RWPE1 (cell line): ENCODE measurements at regions not wholly inside any gene's neighbourhood (a gene's known extent, or its start where the extent isn't known, plus 50 kb on each side); places are given as distances from the start of the nearest gene placed in this dataset.

Experiments
- CTCF ChIA-PET: fragments of 350-600 bp; sonication (Branson Sonifier 250); formaldehyde crosslinking; extraction: SDS; loops from one replicate; lab custom pipeline; 2021; lab: Yijun Ruan, JAX
- POLR2A ChIA-PET: fragments of 400-600 bp; formaldehyde crosslinking; extraction: SDS; loops from one replicate; lab custom pipeline; 2020; ENCODE audit warnings: antibody characterized with exemption; ENCODE audit not compliant: low non-redundant PET; lab: Yijun Ruan, JAX
- DNase-seq: peaks from one replicate; pipeline ENCODE4 v3.0.0; 2012; ENCODE audit warnings: low spot score
- H3K27ac ChIP-seq: fragments of 450-650 bp; 2 replicates; pipeline ENCODE4 v1.5.1; 2017
- CTCF ChIP-seq: fragments of 450-650 bp; conservative IDR thresholded peaks from 2 replicates; pipeline ENCODE4 v1.5.1; 2017; ENCODE audit warnings: low read depth, mild to moderate bottlenecking

- ChIA-PET CTCF (interaction anchor here (1.0 kb wide), 1 partner anchor 61 kb away, joined by 7 read pairs; no protein-coding TSS in a partner anchor), POLR2A (no interaction called here)
- no peak for TF ChIP-seq CTCF
- no peak for DNase-seq
- no peak overlapping the region for H3K27ac ChIP-seq
Observed at GRCh38 chr20:17870086-17870740, 98.4 kb downstream of the SNX5 start.

- no peak for TF ChIP-seq CTCF
- no peak for DNase-seq
- no peak overlapping the region for H3K27ac ChIP-seq
- POLR2A ChIA-PET: no interaction called here
- CTCF ChIA-PET: interaction anchor here (1.0 kb wide), 1 partner anchor 60 kb away, joined by 7 read pairs; no protein-coding TSS in a partner anchor
Observed at GRCh38 chr20:17869295-17869994, 99.1 kb downstream of the SNX5 start.

GRCh38 chr20:17868700-17869231 lies 99.8 kb downstream of the SNX5 start:
- DNase-seq: no peak
- POLR2A ChIA-PET: no interaction called here
- H3K27ac ChIP-seq: no peak overlapping the region
- no peak for TF ChIP-seq CTCF
- CTCF ChIA-PET: no interaction called here

- ChIA-PET POLR2A (no interaction called here), CTCF (no interaction called here)
- no peak for TF ChIP-seq CTCF
Observed at GRCh38 chr20:17868151-17868550, 100.4 kb downstream of the SNX5 start.

GRCh38 chr20:17867131-17867925 lies 101.3 kb downstream of the SNX5 start:
- ChIA-PET POLR2A (interaction anchor here (0.6 kb wide), 1 partner anchor 10 kb away, joined by 4 read pairs; no protein-coding TSS in a partner anchor), CTCF (interaction anchor here (0.6 to 0.7 kb wide), 2 partner anchors 677 to 1902 kb away, joined by 3 to 4 read pairs; no protein-coding TSS in a partner anchor)
- no peak overlapping the region for H3K27ac ChIP-seq
- no peak for DNase-seq
- no peak for TF ChIP-seq CTCF

More at GRCh38 chr20:17868151-17868550, 100.4 kb downstream of the SNX5 start:
- no peak for DNase-seq
- H3K27ac ChIP-seq: no peak overlapping the region
